Progenitor cell of endocrine pancreas (in vitro differentiated cells): ENCODE measurements at regions not wholly inside any gene's neighbourhood (a gene's known extent, or its start where the extent isn't known, plus 50 kb on each side); places are given as distances from the start of the nearest gene placed in this dataset.

Experiments used
- DNase-seq: peaks from one replicate; pipeline ENCODE4 v3.0.0; 2021; ENCODE audit warnings: low spot score; ENCODE audit not compliant: unreplicated experiment
- H3K27ac Mint-ChIP-seq: 2 replicates; pipeline ENCODE4 v1.8.0; 2021; ENCODE audit warnings: mild to moderate bottlenecking, moderate library complexity, mixed read lengths
- H3K27me3 Mint-ChIP-seq: 2 replicates; pipeline ENCODE4 v1.8.0; 2021; ENCODE audit warnings: mixed read lengths
- H3K36me3 Mint-ChIP-seq: 2 replicates; pipeline ENCODE4 v1.8.0; 2022; ENCODE audit warnings: mixed read lengths; ENCODE audit not compliant: insufficient read depth
- H3K4me1 Mint-ChIP-seq: 2 replicates; pipeline ENCODE4 v1.8.0; 2021; ENCODE audit warnings: low read depth, mixed read lengths
- H3K4me3 Mint-ChIP-seq: 2 replicates; pipeline ENCODE4 v1.8.0; 2021; ENCODE audit warnings: low read depth, mild to moderate bottlenecking, moderate library complexity, mixed read lengths
- H3K9me3 Mint-ChIP-seq: 2 replicates; pipeline ENCODE4 v1.8.0; 2021; ENCODE audit warnings: low read depth, mixed read lengths
- CTCF ChIP-seq: fragments of 200-600 bp; sonication (generic); IDR thresholded peaks from one replicate; pipeline ENCODE4 v1.5.0; 2021; ENCODE audit warnings: antibody characterized with exemption, mild to moderate bottlenecking; ENCODE audit not compliant: unreplicated experiment

DNA sequence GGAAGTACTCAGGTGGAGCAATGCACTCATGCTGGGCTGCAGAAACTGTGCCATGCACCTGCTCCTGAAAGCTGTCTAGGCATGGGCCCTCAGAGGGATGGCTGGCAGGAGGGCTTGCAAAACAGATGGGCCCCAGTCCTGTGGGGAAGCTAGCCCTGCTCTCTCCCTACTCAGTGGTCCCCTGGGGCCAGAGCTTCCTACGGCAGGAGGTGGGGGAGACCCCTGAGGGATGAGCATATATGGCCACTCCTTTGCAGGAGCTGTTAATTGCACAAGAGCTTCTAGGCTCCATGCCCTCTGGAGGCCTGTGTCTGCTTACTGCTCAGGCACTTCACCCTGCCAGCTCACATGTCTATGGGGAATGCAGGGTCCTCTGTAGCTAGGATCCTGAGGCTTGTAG is 545.3 kb upstream of the PTPRD start:
- DNase-seq: no peak
- Mint-ChIP-seq H3K36me3 (no peaks in the 10 kb centered on the region), H3K27me3 (no peaks in the 10 kb centered on the region), H3K9me3 (peaks cover 17% of the 10 kb centered on the region), H3K4me3 (no peak overlapping the region), H3K27ac (no peak overlapping the region), H3K4me1 (no peaks in the 10 kb centered on the region)
- no peak for TF ChIP-seq CTCF

- no peaks in the 10 kb centered on the region for H3K27me3 Mint-ChIP-seq
- H3K4me1 Mint-ChIP-seq: no peaks in the 10 kb centered on the region
- H3K27ac Mint-ChIP-seq: no peak overlapping the region
- H3K9me3 Mint-ChIP-seq: peaks cover 23% of the 10 kb centered on the region
- H3K4me3 Mint-ChIP-seq: no peak overlapping the region
- TF ChIP-seq CTCF: no peak
- H3K36me3 Mint-ChIP-seq: no peaks in the 10 kb centered on the region
- DNase-seq: no peak
Observed at GRCh38 chr9:11158676-11159075, 545.9 kb upstream of the PTPRD start.

DNA sequence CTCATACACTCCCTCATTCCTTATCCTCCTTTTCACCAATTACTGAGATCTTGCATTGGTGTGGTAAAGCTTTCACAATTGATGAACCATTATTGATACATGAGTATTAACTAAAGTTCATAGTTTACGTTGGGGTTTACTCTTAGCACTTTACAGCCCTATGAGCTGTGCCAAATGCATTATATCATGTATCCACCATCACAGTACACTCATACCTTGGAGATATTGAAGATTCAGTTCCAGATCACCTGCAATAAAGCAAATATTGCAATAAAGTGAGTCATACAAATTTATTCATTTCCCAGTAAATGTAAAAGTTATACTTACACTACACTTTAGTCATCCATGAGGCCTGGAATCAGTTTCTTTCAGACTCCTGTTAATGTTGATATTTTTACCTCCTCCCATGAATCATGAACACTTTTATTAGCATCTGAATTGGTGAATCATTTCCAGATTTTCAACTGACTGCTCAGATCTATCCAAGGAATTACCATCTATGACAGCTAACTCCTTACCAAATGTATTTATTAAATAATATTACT is 546.6 kb upstream of the PTPRD start:
- Mint-ChIP-seq H3K36me3 (no peaks in the 10 kb centered on the region), H3K27ac (no peak overlapping the region), H3K9me3 (peaks cover 25% of the 10 kb centered on the region), H3K27me3 (no peaks in the 10 kb centered on the region), H3K4me1 (no peaks in the 10 kb centered on the region), H3K4me3 (no peak overlapping the region)
- TF ChIP-seq CTCF: no peak
- DNase-seq: no peak

GRCh38 chr9:11163843-11164242 is 551.0 kb upstream of the PTPRD start:
- no peak overlapping the region for H3K27ac Mint-ChIP-seq
- H3K9me3 Mint-ChIP-seq: peaks cover 25% of the 10 kb centered on the region
- no peaks in the 10 kb centered on the region for H3K4me1 Mint-ChIP-seq
- no peaks in the 10 kb centered on the region for H3K36me3 Mint-ChIP-seq
- no peak for DNase-seq
- H3K4me3 Mint-ChIP-seq: no peak overlapping the region
- no peak for TF ChIP-seq CTCF
- H3K27me3 Mint-ChIP-seq: no peaks in the 10 kb centered on the region

- Mint-ChIP-seq H3K36me3 (no peaks in the 10 kb centered on the region), H3K27ac (no peak overlapping the region), H3K9me3 (peaks cover 3% of the 10 kb centered on the region), H3K27me3 (no peaks in the 10 kb centered on the region), H3K4me3 (no peak overlapping the region), H3K4me1 (no peaks in the 10 kb centered on the region)
- no peak for TF ChIP-seq CTCF
- DNase-seq: no peak
Observed at GRCh38 chr9:11182001-11182400, 569.2 kb upstream of the PTPRD start.
